ENCODE measurements at regions not wholly inside any gene's neighbourhood (a gene's known extent, or its start where the extent isn't known, plus 50 kb on each side); places are given as distances from the start of the nearest gene placed in this dataset.

- no peak for TF ChIP-seq CTCF (IDR thresholded peaks at IDR 0.05)
- WGBS, 2 donors = 39 to 41% methylated on average over 3 of the region's 3 CpGs
- Histone ChIP-seq H3K27me3 (peaks cover 0 to 42% (median 28%) of the 10 kb centered on the region in 7 donors), H3K4me3 (peak overlapping the region in 1 of 10 donors; percentile 16), H3K4me1 (no peaks in the 10 kb centered on the region), H3K36me3 (no peaks in the 10 kb centered on the region), H3K9me3 (peaks cover 0 to 21% (median 0%) of the 10 kb centered on the region in 11 donors), H3K27ac (no peak overlapping the region)
- intact Hi-C loops (cut with DNase I) = loop anchor here in 1 of 10 donors (10.0 kb wide), 1 partner anchor 60 kb away; no protein-coding TSS in a partner anchor
- ATAC-seq = no peak
- no peak for DNase-seq
These were observed 222.1 kb upstream of the SHH start for GRCh38 chr7:156034397-156034796.

GRCh38 chr7:156032973-156033372 lies 220.7 kb upstream of the SHH start:
- Histone ChIP-seq H3K4me1 (no peaks in the 10 kb centered on the region), H3K4me3 (no peak overlapping the region), H3K9me3 (peaks cover 0 to 21% (median 0%) of the 10 kb centered on the region in 11 donors), H3K36me3 (no peaks in the 10 kb centered on the region), H3K27ac (no peak overlapping the region), H3K27me3 (peaks cover 0 to 34% (median 19%) of the 10 kb centered on the region in 7 donors)
- intact Hi-C loops (cut with DNase I) = loop anchor here in 1 of 10 donors (10.0 kb wide), 1 partner anchor 58 kb away; no protein-coding TSS in a partner anchor
- no peak for DNase-seq
- no peak for TF ChIP-seq CTCF (IDR thresholded peaks at IDR 0.05)
- ATAC-seq = no peak

- no peak for DNase-seq
These were observed 219.6 kb upstream of the SHH start for GRCh38 chr7:156031679-156032478.

More at GRCh38 chr7:156031679-156032478, 219.6 kb upstream of the SHH start:
- intact Hi-C loops (cut with DNase I) = loop anchor here in 1 of 10 donors (10.0 kb wide), 1 partner anchor 57 kb away; no protein-coding TSS in a partner anchor
- WGBS, 2 donors = 87 to 94% methylated on average over 7 of the region's 7 CpGs
- no peak for ATAC-seq
- no peak for TF ChIP-seq CTCF (IDR thresholded peaks at IDR 0.05)
- no peaks in the 10 kb centered on the region for H3K4me1 ChIP-seq
- peaks cover 0 to 21% (median 0%) of the 10 kb centered on the region in 11 donors for H3K9me3 ChIP-seq
- peaks cover 0 to 32% (median 8%) of the 10 kb centered on the region in 7 donors for H3K27me3 ChIP-seq
- H3K36me3 ChIP-seq = no peaks in the 10 kb centered on the region
- no peak overlapping the region for H3K27ac ChIP-seq
- no peak overlapping the region for H3K4me3 ChIP-seq

Measured in heart right ventricle (tissue), 16 donors.